Muscle of leg (tissue), 3 donors: ENCODE measurements at regions not wholly inside any gene's neighbourhood (a gene's known extent, or its start where the extent isn't known, plus 50 kb on each side); places are given as distances from the start of the nearest gene placed in this dataset.
"Not testable (repeated sequence)": the region's sequence is repeated elsewhere in the genome, so short reads cannot be mapped to it uniquely, and the experiment has no call there.

Experiments used
- DNase-seq: peaks from one replicate; pipeline ENCODE4 v3.0.0; 2013
- H3K27ac ChIP-seq: one replicate; pipeline ENCODE4 v1.5.1; 2013; ENCODE audit warnings: mild to moderate bottlenecking, low read length, control low read depth
- H3K27me3 ChIP-seq: one replicate; pipeline ENCODE4 v1.6.1; 2013; ENCODE audit warnings: low read length; ENCODE audit not compliant: control insufficient read depth, insufficient read depth
- H3K36me3 ChIP-seq: one replicate; pipeline ENCODE4 v1.6.1; 2013; ENCODE audit warnings: low read length; ENCODE audit not compliant: control insufficient read depth, insufficient read depth
- H3K4me1 ChIP-seq: one replicate; pipeline ENCODE4 v1.6.1; 2013; ENCODE audit warnings: low read length; ENCODE audit not compliant: control insufficient read depth, insufficient read depth
- H3K4me3 ChIP-seq: one replicate; pipeline ENCODE4 v1.5.1; 2013; ENCODE audit warnings: low read length, control low read depth
- H3K9me3 ChIP-seq: replicated peaks from 2 replicates; pipeline ENCODE4 v1.6.1; 2013; ENCODE audit warnings: low read depth, low read length; ENCODE audit not compliant: control insufficient read depth
- WGBS: methylation state at CpG from one replicate; pipeline ENCODE4 v1.1.5; 2013; ENCODE audit warnings: missing lambda C conversion rate; ENCODE audit not compliant: insufficient coverage; 5-methylcytosine and 5-hydroxymethylcytosine counted together

- Histone ChIP-seq H3K4me1 (no peaks in the 10 kb centered on the region), H3K36me3 (no peaks in the 10 kb centered on the region), H3K4me3 (no peak overlapping the region), H3K9me3 (peaks cover 26% of the 10 kb centered on the region), H3K27ac (no peak overlapping the region), H3K27me3 (no peaks in the 10 kb centered on the region)
- WGBS: 100% methylated on average over 2 of the region's 5 CpGs
- no peak for DNase-seq
These were observed 777.9 kb downstream of the TMEM121 start for GRCh38 chr14:106304271-106304670.

GRCh38 chr14:106308839-106309389, 782.5 kb downstream of the TMEM121 start:
- Histone ChIP-seq H3K27ac (no peak overlapping the region), H3K27me3 (no peaks in the 10 kb centered on the region), H3K4me3 (no peak overlapping the region), H3K9me3 (peaks cover 34% of the 10 kb centered on the region), H3K4me1 (no peaks in the 10 kb centered on the region), H3K36me3 (no peaks in the 10 kb centered on the region)
- DNase-seq: no peak
- WGBS: 39% methylated on average over 14 of the region's 17 CpGs

- DNase-seq: no peak
- peaks cover 35% of the 10 kb centered on the region for H3K9me3 ChIP-seq
- H3K27me3 ChIP-seq: no peaks in the 10 kb centered on the region
- no peaks in the 10 kb centered on the region for H3K36me3 ChIP-seq
- no peak overlapping the region for H3K4me3 ChIP-seq
- no peaks in the 10 kb centered on the region for H3K4me1 ChIP-seq
- no peak overlapping the region for H3K27ac ChIP-seq
- no CpG with 5 or more reads among the region's 2 CpGs for WGBS
These were observed 783.0 kb downstream of the TMEM121 start for GRCh38 chr14:106309423-106309822.

- no peaks in the 10 kb centered on the region for H3K4me1 ChIP-seq
- no peaks in the 10 kb centered on the region for H3K36me3 ChIP-seq
- WGBS: 50% methylated on average over 1 of the region's 4 CpGs
- peaks cover 41% of the 10 kb centered on the region for H3K9me3 ChIP-seq
- H3K27ac ChIP-seq: no peak overlapping the region
- DNase-seq: no peak
- no peaks in the 10 kb centered on the region for H3K27me3 ChIP-seq
- no peak overlapping the region for H3K4me3 ChIP-seq
These were observed 789.1 kb downstream of the TMEM121 start for GRCh38 chr14:106315436-106315835.

GRCh38 chr14:106317593-106317992, 791.2 kb downstream of the TMEM121 start:
- no peak overlapping the region for H3K27ac ChIP-seq
- 40% methylated on average over 2 of the region's 5 CpGs for WGBS
- H3K4me3 ChIP-seq: no peak overlapping the region
- peaks cover 47% of the 10 kb centered on the region for H3K9me3 ChIP-seq
- no peaks in the 10 kb centered on the region for H3K36me3 ChIP-seq
- no peaks in the 10 kb centered on the region for H3K27me3 ChIP-seq
- DNase-seq: no peak
- no peaks in the 10 kb centered on the region for H3K4me1 ChIP-seq

GRCh38 chr14:106318700-106319099, 792.3 kb downstream of the TMEM121 start:
- H3K27me3 ChIP-seq: no peaks in the 10 kb centered on the region
- H3K4me1 ChIP-seq: no peaks in the 10 kb centered on the region
- no peaks in the 10 kb centered on the region for H3K36me3 ChIP-seq
- peaks cover 46% of the 10 kb centered on the region for H3K9me3 ChIP-seq
- WGBS: 50% methylated on average over 2 of the region's 3 CpGs
- DNase-seq: no peak
- no peak overlapping the region for H3K4me3 ChIP-seq
- H3K27ac ChIP-seq: no peak overlapping the region

- H3K9me3 ChIP-seq: peaks cover 24% of the 10 kb centered on the region
- not testable (repeated sequence) for H3K27ac ChIP-seq, H3K4me3 ChIP-seq, H3K4me1 ChIP-seq, DNase-seq, H3K36me3 ChIP-seq, H3K27me3 ChIP-seq
- WGBS: 78% methylated on average over 12 of the region's 17 CpGs
These were observed 797.6 kb downstream of the TMEM121 start for GRCh38 chr14:106323970-106324369.

GRCh38 chr14:106327234-106327633, 800.9 kb downstream of the TMEM121 start:
- DNase-seq: no peak
- Histone ChIP-seq H3K9me3 (peaks cover 17% of the 10 kb centered on the region), H3K4me1 (no peaks in the 10 kb centered on the region), H3K27ac (no peak overlapping the region), H3K27me3 (no peaks in the 10 kb centered on the region), H3K4me3 (no peak overlapping the region), H3K36me3 (no peaks in the 10 kb centered on the region)
- 33% methylated on average over 1 of the region's 3 CpGs for WGBS

- WGBS: 39% methylated on average over 2 of the region's 4 CpGs
- not testable (repeated sequence) for H3K4me1 ChIP-seq, H3K27me3 ChIP-seq, H3K36me3 ChIP-seq, H3K4me3 ChIP-seq, DNase-seq, H3K27ac ChIP-seq
- H3K9me3 ChIP-seq: peaks cover 14% of the 10 kb centered on the region
These were observed 801.4 kb downstream of the TMEM121 start for GRCh38 chr14:106327702-106328353.

- 20% methylated on average over 1 of the region's 4 CpGs for WGBS
- H3K27me3 ChIP-seq, H3K4me1 ChIP-seq, H3K27ac ChIP-seq, H3K4me3 ChIP-seq, DNase-seq, H3K36me3 ChIP-seq: not testable (repeated sequence)
- H3K9me3 ChIP-seq: peaks cover 11% of the 10 kb centered on the region
These were observed 802.9 kb downstream of the TMEM121 start for GRCh38 chr14:106329243-106329642.
